Mammary epithelial cell (primary cell): ENCODE measurements at regions not wholly inside any gene's neighbourhood (a gene's known extent, or its start where the extent isn't known, plus 50 kb on each side); places are given as distances from the start of the nearest gene placed in this dataset.

Source experiments
- CTCF ChIP-seq, 2 donors: IDR thresholded peaks in 1 of 2; conservative IDR thresholded peaks in 1 of 2; 2 replicates each; pipeline ENCODE4 v1.5.1; 2011 to 2012; ENCODE audit warnings: inconsistent platforms in 2 of 2, low read length in 2 of 2, mild to moderate bottlenecking in 2 of 2, control low read depth in 1 of 2, low read depth in 1 of 2; ENCODE audit not compliant: insufficient read depth in 1 of 2; ENCODE audit errors: extremely low read depth in 1 of 2
- EZH2 ChIP-seq: IDR thresholded peaks from 2 replicates; pipeline ENCODE4 v1.6.1; 2012; ENCODE audit warnings: low read length, inconsistent platforms, borderline replicate concordance

DNA sequence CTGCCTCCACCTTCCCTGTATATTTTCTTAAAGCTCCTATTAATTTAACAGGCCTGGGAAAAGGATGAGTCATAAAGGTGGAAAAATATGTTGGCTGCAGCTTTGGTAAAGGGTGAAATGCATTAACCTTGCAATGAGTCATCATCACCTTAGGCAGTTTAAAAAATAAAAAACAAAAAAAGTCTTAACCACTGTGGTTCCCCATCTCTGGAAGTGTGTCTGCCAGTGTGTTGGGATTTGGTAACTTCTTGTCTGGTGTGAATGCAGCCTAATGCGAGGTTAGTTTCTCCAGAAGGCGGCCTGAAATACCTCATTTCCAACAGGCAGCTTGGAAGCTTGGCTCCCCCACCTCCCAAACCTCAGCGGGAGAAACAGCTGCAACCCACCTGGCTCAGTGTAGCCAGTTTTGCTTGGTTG is 265.3 kb upstream of the GAS1 start:
- no peak for TF ChIP-seq CTCF (conservative IDR thresholded peaks at IDR 0.05 in 1 of 2, IDR thresholded peaks at IDR 0.05 in 1 of 2; ENCODE audit: extremely low read depth in 1 of 2, insufficient read depth in 1 of 2, low read depth in 1 of 2, low read length in 2 of 2)
- no peak for TF ChIP-seq EZH2
